Ishikawa (cell line): ENCODE measurements at regions not wholly inside any gene's neighbourhood (a gene's known extent, or its start where the extent isn't known, plus 50 kb on each side); places are given as distances from the start of the nearest gene placed in this dataset.

ENCODE experiments used
- CEBPB ChIP-seq: IDR thresholded peaks from 2 replicates; pipeline ENCODE4 v1.6.1; 2012
- CREB1 ChIP-seq: IDR thresholded peaks from 2 replicates; pipeline ENCODE4 v1.6.1; 2012; ENCODE audit warnings: low read depth
- EGR1 ChIP-seq: IDR thresholded peaks from 2 replicates; pipeline ENCODE4 v1.6.1; 2012
- EP300 ChIP-seq: IDR thresholded peaks from 2 replicates; pipeline ENCODE4 v1.6.1; 2012; ENCODE audit warnings: borderline replicate concordance
- FOXM1 ChIP-seq: IDR thresholded peaks from 2 replicates; pipeline ENCODE4 v1.6.1; 2012; ENCODE audit warnings: low read depth, borderline replicate concordance
- MAX ChIP-seq: IDR thresholded peaks from 2 replicates; pipeline ENCODE4 v1.6.1; 2012
- NFIC ChIP-seq: IDR thresholded peaks from 2 replicates; pipeline ENCODE4 v1.6.1; 2012
- RAD21 ChIP-seq: IDR thresholded peaks from 2 replicates; pipeline ENCODE4 v1.6.1; 2012; ENCODE audit warnings: low read depth
- REST ChIP-seq: IDR thresholded peaks from 2 replicates; pipeline ENCODE4 v1.6.1; 2012; ENCODE audit warnings: low read depth, mild to moderate bottlenecking
- TAF1 ChIP-seq: IDR thresholded peaks from 2 replicates; pipeline ENCODE4 v1.6.1; 2012; ENCODE audit warnings: low read depth, mild to moderate bottlenecking
- TCF12 ChIP-seq: IDR thresholded peaks from 2 replicates; pipeline ENCODE4 v1.6.1; 2012; ENCODE audit warnings: low read depth
- TEAD4 ChIP-seq: IDR thresholded peaks from 2 replicates; pipeline ENCODE4 v1.6.1; 2012
- USF1 ChIP-seq: IDR thresholded peaks from 2 replicates; pipeline ENCODE4 v1.6.1; 2012
- YY1 ChIP-seq: IDR thresholded peaks from 2 replicates; pipeline ENCODE4 v1.6.1; 2012; ENCODE audit warnings: low read depth
- ZBTB7A ChIP-seq: IDR thresholded peaks from 2 replicates; pipeline ENCODE4 v1.6.1; 2012; ENCODE audit warnings: low read depth

GRCh38 chr2:181326661-181327060 is 130.5 kb upstream of the ITGA4 start:
- TF ChIP-seq NFIC (no peak), YY1 (no peak), RAD21 (no peak), EGR1 (no peak), USF1 (no peak), CEBPB (no peak), MAX (no peak), TEAD4 (no peak), TCF12 (no peak), REST (no peak)

- TF ChIP-seq EP300 (no peak), CEBPB (no peak)
These were observed 126.9 kb upstream of the ITGA4 start for GRCh38 chr2:181330286-181330685.

GRCh38 chr2:181332044-181332605 is 125.1 kb upstream of the ITGA4 start:
- TF ChIP-seq RAD21 (no peak), CEBPB (no peak), FOXM1 (no peak), USF1 (no peak), YY1 (no peak), MAX (no peak), EGR1 (no peak), ZBTB7A (no peak)

- TF ChIP-seq TEAD4, result no peak
- TF ChIP-seq EP300, result no peak
- TF ChIP-seq USF1, result no peak
- no peak for TF ChIP-seq FOXM1
- no peak for TF ChIP-seq TCF12
- TF ChIP-seq YY1, result no peak
- no peak for TF ChIP-seq TAF1
- TF ChIP-seq EGR1, result no peak
- no peak for TF ChIP-seq CREB1
- TF ChIP-seq NFIC, result no peak
- TF ChIP-seq ZBTB7A, result no peak
- TF ChIP-seq CEBPB, result no peak
- no peak for TF ChIP-seq RAD21
These were observed 122.9 kb upstream of the ITGA4 start for GRCh38 chr2:181334158-181334826.

- TF ChIP-seq TEAD4 (no peak), MAX (no peak), USF1 (no peak), RAD21 (no peak), CREB1 (no peak), YY1 (no peak)
These were observed 116.3 kb upstream of the ITGA4 start for GRCh38 chr2:181340891-181341290.

GRCh38 chr2:181341855-181342600 is 115.2 kb upstream of the ITGA4 start:
- TF ChIP-seq MAX (no peak), USF1 (no peak), TCF12 (no peak)
